Loucy (cell line): ENCODE measurements at regions not wholly inside any gene's neighbourhood (a gene's known extent, or its start where the extent isn't known, plus 50 kb on each side); places are given as distances from the start of the nearest gene placed in this dataset.

Source experiments
- H2AFZ ChIP-seq: fragments of 200-600 bp; sonication (generic); 2 replicates; pipeline ENCODE4 v1.6.0; 2016; ENCODE audit warnings: antibody characterized with exemption, mild to moderate bottlenecking, low read length, moderate library complexity
- H3F3A ChIP-seq: fragments of 200-600 bp; 2 replicates; pipeline ENCODE4 v1.6.0; 2016; ENCODE audit warnings: antibody characterized with exemption, low read depth, mild to moderate bottlenecking
- H3K27me3 ChIP-seq: fragments of 200-600 bp; sonication (generic); 2 replicates; pipeline ENCODE4 v1.6.1; 2014; ENCODE audit warnings: low read length, mild to moderate bottlenecking; ENCODE audit not compliant: insufficient read depth, poor library complexity, severe bottlenecking
- H3K36me3 ChIP-seq: fragments of 200-600 bp; sonication (generic); 2 replicates; pipeline ENCODE4 v1.6.1; 2016; ENCODE audit warnings: low read length; ENCODE audit not compliant: insufficient read depth
- H3K4me1 ChIP-seq: fragments of 200-600 bp; sonication (generic); 2 replicates; pipeline ENCODE4 v1.5.1; 2014; ENCODE audit warnings: low read length, mild to moderate bottlenecking; ENCODE audit not compliant: insufficient read depth, poor library complexity, severe bottlenecking
- H3K4me2 ChIP-seq: fragments of 200-600 bp; sonication (generic); 2 replicates; pipeline ENCODE4 v1.6.0; 2014; ENCODE audit warnings: antibody characterized with exemption, low read length, low read depth, mild to moderate bottlenecking; ENCODE audit not compliant: poor library complexity, severe bottlenecking
- H3K4me3 ChIP-seq: fragments of 200-600 bp; sonication (generic); 2 replicates; pipeline ENCODE4 v1.5.1; 2014; ENCODE audit warnings: low read length, mild to moderate bottlenecking, mixed read lengths; ENCODE audit not compliant: poor library complexity, severe bottlenecking
- H3K79me2 ChIP-seq: fragments of 200-600 bp; sonication (generic); 2 replicates; pipeline ENCODE4 v1.6.1; 2014; ENCODE audit warnings: low read length; ENCODE audit not compliant: insufficient read depth
- H3K9ac ChIP-seq: fragments of 200-600 bp; sonication (generic); 2 replicates; pipeline ENCODE4 v1.6.0; 2014; ENCODE audit warnings: mild to moderate bottlenecking, low read depth, low read length, moderate library complexity; ENCODE audit not compliant: poor library complexity, severe bottlenecking
- H3K9me2 ChIP-seq: fragments of 200-600 bp; sonication (generic); replicated peaks from 2 replicates; pipeline ENCODE4 v1.6.1; 2016; ENCODE audit warnings: low read depth, low read length, mixed read lengths
- H3K9me3 ChIP-seq: fragments of 200-600 bp; sonication (generic); 2 replicates; pipeline ENCODE4 v1.6.1; 2014; ENCODE audit warnings: mild to moderate bottlenecking, antibody characterized with exemption, low read length, low read depth; ENCODE audit not compliant: insufficient read depth
- H4K20me1 ChIP-seq: fragments of 200-600 bp; sonication (generic); 2 replicates; pipeline ENCODE4 v1.6.0; 2014; ENCODE audit warnings: antibody characterized with exemption, low read length, mild to moderate bottlenecking; ENCODE audit not compliant: insufficient read depth, poor library complexity, severe bottlenecking
- EZH2phosphoT487 ChIP-seq: fragments of 200-600 bp; IDR thresholded peaks from 2 replicates; pipeline ENCODE4 v1.6.1; 2018; ENCODE audit warnings: antibody characterized with exemption, mild to moderate bottlenecking, moderate library complexity, borderline replicate concordance
- TF ChIP-seq, protein P1 (sequence below): fragments of 200-600 bp; sonication (generic); conservative IDR thresholded peaks from 2 replicates; pipeline ENCODE4 v1.5.1; 2014; ENCODE audit warnings: mild to moderate bottlenecking, antibody characterized with exemption, low read length

DNA sequence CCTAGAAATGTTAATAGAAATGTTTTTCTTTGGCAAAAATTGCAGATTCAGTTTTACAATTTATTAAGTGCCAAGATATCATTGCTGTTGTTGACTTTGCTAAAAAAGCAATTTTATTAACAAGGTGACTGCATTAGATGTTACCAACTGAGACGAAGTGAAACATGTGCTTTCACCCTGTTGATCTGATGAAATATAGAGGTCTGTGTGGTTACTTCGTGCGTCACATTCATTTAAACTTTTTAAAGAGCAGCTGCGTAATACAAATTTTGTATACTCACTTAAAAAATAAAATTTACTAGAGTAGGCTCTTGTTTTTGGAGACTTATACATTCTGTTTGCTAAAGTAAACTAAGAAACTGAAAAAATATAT is 465.7 kb downstream of the USP25 start:
- Histone ChIP-seq H3K9ac (no peak overlapping the region), H3K27me3 (no peaks in the 10 kb centered on the region), H3K36me3 (no peaks in the 10 kb centered on the region), H3K9me3 (no peaks in the 10 kb centered on the region), H2AFZ (no peak overlapping the region), H4K20me1 (no peaks in the 10 kb centered on the region), H3F3A (no peaks in the 10 kb centered on the region), H3K4me3 (no peak overlapping the region), H3K9me2 (no peaks in the 10 kb centered on the region), H3K4me1 (no peaks in the 10 kb centered on the region), H3K4me2 (no peak overlapping the region), H3K79me2 (no peaks in the 10 kb centered on the region)
- no peak for TF ChIP-seq EZH2phosphoT487
- TF ChIP-seq, protein P1, sequence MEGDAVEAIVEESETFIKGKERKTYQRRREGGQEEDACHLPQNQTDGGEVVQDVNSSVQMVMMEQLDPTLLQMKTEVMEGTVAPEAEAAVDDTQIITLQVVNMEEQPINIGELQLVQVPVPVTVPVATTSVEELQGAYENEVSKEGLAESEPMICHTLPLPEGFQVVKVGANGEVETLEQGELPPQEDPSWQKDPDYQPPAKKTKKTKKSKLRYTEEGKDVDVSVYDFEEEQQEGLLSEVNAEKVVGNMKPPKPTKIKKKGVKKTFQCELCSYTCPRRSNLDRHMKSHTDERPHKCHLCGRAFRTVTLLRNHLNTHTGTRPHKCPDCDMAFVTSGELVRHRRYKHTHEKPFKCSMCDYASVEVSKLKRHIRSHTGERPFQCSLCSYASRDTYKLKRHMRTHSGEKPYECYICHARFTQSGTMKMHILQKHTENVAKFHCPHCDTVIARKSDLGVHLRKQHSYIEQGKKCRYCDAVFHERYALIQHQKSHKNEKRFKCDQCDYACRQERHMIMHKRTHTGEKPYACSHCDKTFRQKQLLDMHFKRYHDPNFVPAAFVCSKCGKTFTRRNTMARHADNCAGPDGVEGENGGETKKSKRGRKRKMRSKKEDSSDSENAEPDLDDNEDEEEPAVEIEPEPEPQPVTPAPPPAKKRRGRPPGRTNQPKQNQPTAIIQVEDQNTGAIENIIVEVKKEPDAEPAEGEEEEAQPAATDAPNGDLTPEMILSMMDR = no peak

- no peak overlapping the region for H3K4me3 ChIP-seq
- H3K9ac ChIP-seq = no peak overlapping the region
Measured at GRCh38 chr21:16196001-16196400, 466.2 kb downstream of the USP25 start.

DNA sequence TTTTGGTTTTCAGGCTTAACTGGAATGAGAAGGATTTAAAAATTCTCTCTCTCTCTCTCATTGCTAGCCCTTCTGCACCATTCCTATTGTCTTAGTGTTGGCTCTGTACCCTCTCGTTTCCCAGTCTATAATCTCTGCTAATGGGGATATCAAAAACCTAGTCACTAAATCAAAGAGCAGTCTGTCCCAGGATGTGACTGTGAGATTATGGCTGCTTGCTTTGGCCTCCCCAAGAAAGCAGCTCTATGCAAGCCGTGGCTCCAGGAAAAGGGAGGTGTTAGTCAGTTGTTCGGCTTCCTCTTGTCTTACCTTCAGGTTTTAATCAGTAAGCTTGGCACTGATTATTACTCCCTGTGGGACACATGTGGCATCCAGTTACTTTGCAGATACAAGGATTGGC is 468.8 kb downstream of the USP25 start:
- Histone ChIP-seq H3K9me2 (no peaks in the 10 kb centered on the region), H3F3A (no peaks in the 10 kb centered on the region), H3K9ac (no peak overlapping the region), H3K4me2 (no peak overlapping the region), H3K4me1 (no peaks in the 10 kb centered on the region), H2AFZ (no peak overlapping the region), H3K79me2 (no peaks in the 10 kb centered on the region), H3K9me3 (no peaks in the 10 kb centered on the region), H3K36me3 (no peaks in the 10 kb centered on the region), H3K4me3 (no peak overlapping the region), H4K20me1 (no peaks in the 10 kb centered on the region), H3K27me3 (no peaks in the 10 kb centered on the region)
- TF ChIP-seq, protein P1 = no peak
- no peak for TF ChIP-seq EZH2phosphoT487

More at GRCh38 chr21:16196001-16196400, 466.2 kb downstream of the USP25 start:
- H3K4me2 ChIP-seq = no peak overlapping the region
- no peaks in the 10 kb centered on the region for H3K79me2 ChIP-seq
- H3K9me3 ChIP-seq = no peaks in the 10 kb centered on the region
- no peak overlapping the region for H2AFZ ChIP-seq
- H4K20me1 ChIP-seq = no peaks in the 10 kb centered on the region
- no peaks in the 10 kb centered on the region for H3K9me2 ChIP-seq
- no peaks in the 10 kb centered on the region for H3K27me3 ChIP-seq
- TF ChIP-seq, protein P1 = no peak
- no peak for TF ChIP-seq EZH2phosphoT487
- H3K36me3 ChIP-seq = no peaks in the 10 kb centered on the region
- H3K4me1 ChIP-seq = no peaks in the 10 kb centered on the region
- H3F3A ChIP-seq = no peaks in the 10 kb centered on the region
